Neural cell (in vitro differentiated cells): ENCODE measurements at regions not wholly inside any gene's neighbourhood (a gene's known extent, or its start where the extent isn't known, plus 50 kb on each side); places are given as distances from the start of the nearest gene placed in this dataset.

ENCODE experiments used
- H2AFZ ChIP-seq: fragments of 200-600, 300-800 bp; sonication (generic), shearing (Covaris generic); 2 replicates; pipeline ENCODE4 v1.6.0; 2014; ENCODE audit warnings: low read depth, mild to moderate bottlenecking, antibody characterized with exemption, low read length, moderate library complexity
- H3F3A ChIP-seq: fragments of 200-600 bp; shearing (Covaris generic); 2 replicates; pipeline ENCODE4 v1.6.1; 2016; ENCODE audit warnings: mild to moderate bottlenecking, moderate library complexity, mixed read lengths, antibody characterized with exemption, low read length; ENCODE audit not compliant: insufficient read depth, poor library complexity, severe bottlenecking
- H3K27ac ChIP-seq: fragments of 200-600, 300-800 bp; sonication (generic), shearing (Covaris generic); 2 replicates; pipeline ENCODE4 v1.5.1; 2014; ENCODE audit warnings: mild to moderate bottlenecking, low read length, moderate library complexity
- H3K27me3 ChIP-seq: fragments of 300-800, 200-600 bp; sonication (generic), shearing (Covaris generic); 2 replicates; pipeline ENCODE4 v1.6.0; 2014; ENCODE audit warnings: mild to moderate bottlenecking, low read depth, low read length, moderate library complexity; ENCODE audit not compliant: insufficient read depth
- H3K36me3 ChIP-seq: fragments of 300-800, 200-600 bp; sonication (generic), shearing (Covaris generic); 2 replicates; pipeline ENCODE4 v1.5.1; 2014; ENCODE audit warnings: mild to moderate bottlenecking, antibody characterized with exemption, low read length, moderate library complexity; ENCODE audit not compliant: insufficient read depth
- H3K4me2 ChIP-seq: fragments of 300-800, 200-600 bp; sonication (generic), shearing (Covaris generic); 2 replicates; pipeline ENCODE4 v1.6.0; 2014; ENCODE audit warnings: mild to moderate bottlenecking, low read length
- H3K4me3 ChIP-seq: fragments of 300-800, 200-600 bp; sonication (generic), shearing (Covaris generic); 2 replicates; pipeline ENCODE4 v1.5.1; 2014; ENCODE audit warnings: mild to moderate bottlenecking, low read length, moderate library complexity
- H3K79me2 ChIP-seq: fragments of 200-600 bp; shearing (Covaris generic); replicated peaks from 2 replicates; pipeline ENCODE4 v1.6.0; 2014; ENCODE audit warnings: mild to moderate bottlenecking, low read length, moderate library complexity; ENCODE audit not compliant: insufficient read depth
- H3K9ac ChIP-seq: fragments of 300-800, 200-600 bp; sonication (generic), shearing (Covaris generic); 2 replicates; pipeline ENCODE4 v1.6.1; 2016; ENCODE audit warnings: mild to moderate bottlenecking, low read length, mixed read lengths
- H3K9me2 ChIP-seq: fragments of 200-600 bp; shearing (Covaris generic); 2 replicates; pipeline ENCODE4 v1.6.1; 2016; ENCODE audit warnings: mild to moderate bottlenecking, low read length, mixed read lengths; ENCODE audit not compliant: insufficient read depth
- H3K9me3 ChIP-seq: fragments of 200-600, 300-800 bp; sonication (generic), shearing (Covaris generic); 2 replicates; pipeline ENCODE4 v1.6.1; 2016; ENCODE audit warnings: mild to moderate bottlenecking, mixed run types, low read length, moderate library complexity, mixed read lengths
- H4K20me1 ChIP-seq: fragments of 200-600 bp; shearing (Covaris generic); 2 replicates; pipeline ENCODE4 v1.6.1; 2016; ENCODE audit warnings: mild to moderate bottlenecking, mixed run types; ENCODE audit not compliant: insufficient read depth
- CTCF ChIP-seq: fragments of 450-650 bp; IDR thresholded peaks from 2 replicates; pipeline ENCODE4 v1.5.1; 2014; ENCODE audit warnings: antibody characterized with exemption, mild to moderate bottlenecking, moderate library complexity; ENCODE audit not compliant: poor library complexity, severe bottlenecking
- EP300 ChIP-seq: fragments of 450-650 bp; conservative IDR thresholded peaks from 2 replicates; pipeline ENCODE4 v1.6.1; 2014; ENCODE audit warnings: antibody characterized with exemption, mild to moderate bottlenecking, moderate library complexity; ENCODE audit not compliant: poor library complexity, severe bottlenecking
- EZH2 ChIP-seq: fragments of 200-600, 300-800 bp; shearing (Covaris generic), sonication (generic); IDR thresholded peaks from 2 replicates; pipeline ENCODE4 v1.6.1; 2014; ENCODE audit warnings: antibody characterized with exemption, low read length, borderline replicate concordance, mild to moderate bottlenecking; ENCODE audit not compliant: insufficient read depth, poor library complexity, severe bottlenecking
- MXI1 ChIP-seq: fragments of 450-650 bp; conservative IDR thresholded peaks from 2 replicates; pipeline ENCODE4 v1.6.1; 2014; ENCODE audit warnings: antibody characterized with exemption, mild to moderate bottlenecking; ENCODE audit not compliant: poor library complexity, severe bottlenecking
- POLR2AphosphoS5 ChIP-seq: IDR thresholded peaks from 2 replicates; pipeline ENCODE4 v1.6.1; 2012
- RAD21 ChIP-seq: fragments of 450-650 bp; conservative IDR thresholded peaks from 2 replicates; pipeline ENCODE4 v1.6.1; 2014; ENCODE audit warnings: antibody characterized with exemption, mild to moderate bottlenecking, moderate library complexity
- REST ChIP-seq: IDR thresholded peaks from 2 replicates; pipeline ENCODE4 v1.6.1; 2012; ENCODE audit warnings: borderline replicate concordance
- SMC3 ChIP-seq: fragments of 450-650 bp; conservative IDR thresholded peaks from 2 replicates; pipeline ENCODE4 v1.6.1; 2014; ENCODE audit warnings: antibody characterized with exemption, mild to moderate bottlenecking, moderate library complexity; ENCODE audit not compliant: poor library complexity
- TAF1 ChIP-seq: IDR thresholded peaks from 2 replicates; pipeline ENCODE4 v1.6.1; 2012; ENCODE audit warnings: low read depth

GRCh38 chr1:175890958-175891357 is 147.6 kb upstream of the TNR start:
- no peaks in the 10 kb centered on the region for H3F3A ChIP-seq
- H3K4me3 ChIP-seq = no peak overlapping the region
- no peak overlapping the region for H3K9ac ChIP-seq
- H3K9me3 ChIP-seq = no peaks in the 10 kb centered on the region
- H3K36me3 ChIP-seq = no peaks in the 10 kb centered on the region
- H3K27me3 ChIP-seq = no peaks in the 10 kb centered on the region
- no peaks in the 10 kb centered on the region for H4K20me1 ChIP-seq
- TF ChIP-seq EZH2 (no peak), RAD21 (no peak), CTCF (no peak), EP300 (no peak), TAF1 (no peak), REST (no peak), MXI1 (no peak), SMC3 (no peak), POLR2AphosphoS5 (no peak)
- no peak overlapping the region for H2AFZ ChIP-seq
- H3K79me2 ChIP-seq = no peaks in the 10 kb centered on the region
- no peaks in the 10 kb centered on the region for H3K9me2 ChIP-seq
- H3K27ac ChIP-seq = no peak overlapping the region
- H3K4me2 ChIP-seq = no peak overlapping the region

- no peak for TF ChIP-seq EZH2
- no peak for TF ChIP-seq REST
- no peak for TF ChIP-seq RAD21
- TF ChIP-seq SMC3 = no peak
- no peak for TF ChIP-seq MXI1
- TF ChIP-seq TAF1 = no peak
- no peak for TF ChIP-seq POLR2AphosphoS5
- TF ChIP-seq CTCF = no peak
- no peak for TF ChIP-seq EP300
- H3K4me2 ChIP-seq = no peak overlapping the region
- no peak overlapping the region for H3K9ac ChIP-seq
- no peak overlapping the region for H3K27ac ChIP-seq
- H3K79me2 ChIP-seq = no peaks in the 10 kb centered on the region
- H3F3A ChIP-seq = no peaks in the 10 kb centered on the region
- no peaks in the 10 kb centered on the region for H3K9me3 ChIP-seq
- no peaks in the 10 kb centered on the region for H3K9me2 ChIP-seq
- H2AFZ ChIP-seq = no peak overlapping the region
- no peaks in the 10 kb centered on the region for H3K36me3 ChIP-seq
- H3K4me3 ChIP-seq = no peak overlapping the region
- H4K20me1 ChIP-seq = no peaks in the 10 kb centered on the region
- no peaks in the 10 kb centered on the region for H3K27me3 ChIP-seq
Observed at GRCh38 chr1:175889848-175890247, 146.5 kb upstream of the TNR start.
